C4-2B (cell line): ENCODE measurements at regions not wholly inside any gene's neighbourhood (a gene's known extent, or its start where the extent isn't known, plus 50 kb on each side); places are given as distances from the start of the nearest gene placed in this dataset.

ENCODE experiments used
- H3K27ac ChIP-seq: fragments of 450-650 bp; 2 replicates; pipeline ENCODE4 v1.5.1; 2017
- CTCF ChIP-seq: fragments of 450-650 bp; conservative IDR thresholded peaks from 2 replicates; pipeline ENCODE4 v1.5.1; 2017; ENCODE audit warnings: mild to moderate bottlenecking
- ZFX ChIP-seq: fragments of 450-650 bp; IDR thresholded peaks from 2 replicates; pipeline ENCODE4 v1.6.1; 2017

- H3K27ac ChIP-seq: no peak overlapping the region
- TF ChIP-seq CTCF: no peak
- no peak for TF ChIP-seq ZFX
Measured at GRCh38 chr1:56237491-56238064, 341.8 kb downstream of the PLPP3 start.

- no peak overlapping the region for H3K27ac ChIP-seq
- TF ChIP-seq CTCF (no peak), ZFX (no peak)
Measured at GRCh38 chr1:56236688-56237087, 342.7 kb downstream of the PLPP3 start.

GRCh38 chr1:56235909-56236510, 343.4 kb downstream of the PLPP3 start:
- TF ChIP-seq ZFX (no peak), CTCF (no peak)
- no peak overlapping the region for H3K27ac ChIP-seq

- no peak overlapping the region for H3K27ac ChIP-seq
- no peak for TF ChIP-seq CTCF
- no peak for TF ChIP-seq ZFX
Measured at GRCh38 chr1:56229186-56229585, 350.2 kb downstream of the PLPP3 start.

- no peak for TF ChIP-seq ZFX
- H3K27ac ChIP-seq: no peak overlapping the region
Measured at GRCh38 chr1:56227886-56228285, 351.5 kb downstream of the PLPP3 start.

GRCh38 chr1:56227401-56227800, 352.0 kb downstream of the PLPP3 start:
- TF ChIP-seq CTCF (no peak), ZFX (no peak)
- no peak overlapping the region for H3K27ac ChIP-seq

- TF ChIP-seq ZFX (no peak), CTCF (no peak)
- H3K27ac ChIP-seq: no peak overlapping the region
Measured at GRCh38 chr1:56225964-56226815, 353.2 kb downstream of the PLPP3 start.
